ENCODE measurements at regions not wholly inside any gene's neighbourhood (a gene's known extent, or its start where the extent isn't known, plus 50 kb on each side); places are given as distances from the start of the nearest gene placed in this dataset.

DNA sequence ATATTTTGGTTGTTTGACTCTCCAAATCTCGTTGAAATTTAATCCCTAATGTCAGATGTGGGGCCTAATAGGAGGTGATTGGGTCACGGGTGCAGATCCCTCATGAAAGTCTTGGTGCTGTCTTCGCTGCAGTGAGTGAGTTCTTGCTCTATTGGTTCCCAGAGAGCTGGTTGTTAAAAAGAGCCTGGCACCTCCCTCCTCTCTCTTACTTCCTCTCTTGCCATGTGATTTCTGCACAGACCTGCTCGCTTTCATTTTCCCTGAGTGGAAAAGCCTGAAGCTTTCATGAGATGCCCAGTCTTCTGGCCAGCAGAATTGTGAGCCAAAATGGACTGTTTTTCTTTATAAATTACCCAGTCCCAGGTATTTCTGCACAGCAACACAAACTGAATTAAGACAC, 221.6 kb downstream of the MAT2B start (continued):
- TF ChIP-seq CSDC2 (CRISPR knock-in tag; IDR thresholded peaks at IDR 0.05): no peak
- TF ChIP-seq BACH2 (CRISPR knock-in tag; IDR thresholded peaks at IDR 0.05; ENCODE audit: borderline replicate concordance): no peak

DNA sequence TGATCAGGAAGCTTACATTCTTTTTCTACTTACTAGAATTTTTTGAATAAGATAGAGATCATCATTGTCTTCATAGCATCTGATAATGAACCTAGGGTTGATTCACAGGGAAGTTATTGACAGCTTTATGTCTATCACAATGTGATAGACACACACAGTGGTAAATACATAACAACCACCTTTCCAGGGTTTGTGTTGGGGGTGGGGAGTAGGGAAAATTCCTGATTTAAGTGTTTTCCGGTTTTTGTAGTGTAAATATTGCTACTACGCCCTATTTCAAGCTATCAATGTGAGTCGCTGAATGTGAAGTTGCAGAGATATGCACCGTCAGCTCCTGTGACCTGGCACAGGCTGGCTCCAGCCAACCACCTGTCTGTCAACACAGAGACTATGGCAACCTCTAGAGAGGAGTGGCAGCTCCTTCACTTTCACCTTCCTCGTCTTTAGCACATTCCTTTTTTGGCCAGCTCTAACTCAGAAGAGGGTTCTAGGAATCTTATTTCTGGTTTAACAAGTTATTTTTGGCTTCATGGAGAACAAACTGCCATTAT, 224.9 kb downstream of the MAT2B start:
- no peak for ATAC-seq
- TF ChIP-seq CSDC2 (CRISPR knock-in tag; IDR thresholded peaks at IDR 0.05) (no peak), PPARA (CRISPR knock-in tag; IDR thresholded peaks at IDR 0.05; ENCODE audit: borderline replicate concordance) (no peak), ZNF70 (CRISPR knock-in tag; IDR thresholded peaks at IDR 0.05) (no peak), ZNF565 (CRISPR knock-in tag; conservative IDR thresholded peaks at IDR 0.05; ENCODE audit: low read depth) (no peak), RARB (CRISPR knock-in tag; IDR thresholded peaks at IDR 0.05) (no peak), BACH2 (CRISPR knock-in tag; IDR thresholded peaks at IDR 0.05; ENCODE audit: borderline replicate concordance) (no peak)
- TF ChIP-seq, protein P1, sequence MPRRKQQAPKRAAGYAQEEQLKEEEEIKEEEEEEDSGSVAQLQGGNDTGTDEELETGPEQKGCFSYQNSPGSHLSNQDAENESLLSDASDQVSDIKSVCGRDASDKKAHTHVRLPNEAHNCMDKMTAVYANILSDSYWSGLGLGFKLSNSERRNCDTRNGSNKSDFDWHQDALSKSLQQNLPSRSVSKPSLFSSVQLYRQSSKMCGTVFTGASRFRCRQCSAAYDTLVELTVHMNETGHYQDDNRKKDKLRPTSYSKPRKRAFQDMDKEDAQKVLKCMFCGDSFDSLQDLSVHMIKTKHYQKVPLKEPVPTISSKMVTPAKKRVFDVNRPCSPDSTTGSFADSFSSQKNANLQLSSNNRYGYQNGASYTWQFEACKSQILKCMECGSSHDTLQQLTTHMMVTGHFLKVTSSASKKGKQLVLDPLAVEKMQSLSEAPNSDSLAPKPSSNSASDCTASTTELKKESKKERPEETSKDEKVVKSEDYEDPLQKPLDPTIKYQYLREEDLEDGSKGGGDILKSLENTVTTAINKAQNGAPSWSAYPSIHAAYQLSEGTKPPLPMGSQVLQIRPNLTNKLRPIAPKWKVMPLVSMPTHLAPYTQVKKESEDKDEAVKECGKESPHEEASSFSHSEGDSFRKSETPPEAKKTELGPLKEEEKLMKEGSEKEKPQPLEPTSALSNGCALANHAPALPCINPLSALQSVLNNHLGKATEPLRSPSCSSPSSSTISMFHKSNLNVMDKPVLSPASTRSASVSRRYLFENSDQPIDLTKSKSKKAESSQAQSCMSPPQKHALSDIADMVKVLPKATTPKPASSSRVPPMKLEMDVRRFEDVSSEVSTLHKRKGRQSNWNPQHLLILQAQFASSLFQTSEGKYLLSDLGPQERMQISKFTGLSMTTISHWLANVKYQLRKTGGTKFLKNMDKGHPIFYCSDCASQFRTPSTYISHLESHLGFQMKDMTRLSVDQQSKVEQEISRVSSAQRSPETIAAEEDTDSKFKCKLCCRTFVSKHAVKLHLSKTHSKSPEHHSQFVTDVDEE (CRISPR knock-in tag; IDR thresholded peaks at IDR 0.05): no peak

DNA sequence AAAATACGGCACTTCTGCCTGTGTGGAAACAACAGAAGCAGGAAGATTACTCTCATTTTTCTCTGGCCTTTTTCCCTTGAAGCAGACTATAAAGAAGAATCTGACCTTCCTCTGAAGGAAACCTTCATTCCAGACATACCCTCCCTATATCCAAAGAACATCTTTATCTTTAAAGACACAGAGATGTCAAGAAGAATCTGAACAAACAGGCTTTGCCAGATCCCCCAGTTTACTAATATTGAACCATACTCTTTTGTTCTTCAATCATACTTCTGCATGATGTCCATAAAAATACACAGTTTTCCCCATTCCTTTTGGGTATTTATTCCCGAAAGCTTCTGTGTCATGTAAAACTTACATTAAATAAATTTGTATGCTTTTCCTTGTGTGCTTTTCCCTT, 225.8 kb downstream of the MAT2B start:
- ATAC-seq: no peak
- TF ChIP-seq ARNTL (CRISPR knock-in tag; IDR thresholded peaks at IDR 0.05; ENCODE audit: borderline replicate concordance, low read depth) (no peak), ISL1 (CRISPR knock-in tag; IDR thresholded peaks at IDR 0.05) (no peak), ZFP30 (CRISPR knock-in tag; IDR thresholded peaks at IDR 0.05) (no peak), ZFP3 (CRISPR knock-in tag; IDR thresholded peaks at IDR 0.05) (no peak), ZNF565 (CRISPR knock-in tag; conservative IDR thresholded peaks at IDR 0.05; ENCODE audit: low read depth) (no peak), ZC3H10 (CRISPR knock-in tag; IDR thresholded peaks at IDR 0.05) (no peak), TCF4 (CRISPR knock-in tag; IDR thresholded peaks at IDR 0.05; ENCODE audit: borderline replicate concordance) (no peak), BACH2 (CRISPR knock-in tag; IDR thresholded peaks at IDR 0.05; ENCODE audit: borderline replicate concordance) (no peak), RARB (CRISPR knock-in tag; IDR thresholded peaks at IDR 0.05) (no peak), TOX (CRISPR knock-in tag; IDR thresholded peaks at IDR 0.05; ENCODE audit: borderline replicate concordance) (no peak), SNAI2 (CRISPR knock-in tag; IDR thresholded peaks at IDR 0.05) (no peak)
- TF ChIP-seq, protein P1 (CRISPR knock-in tag; IDR thresholded peaks at IDR 0.05): no peak
- TF ChIP-seq, protein P2, sequence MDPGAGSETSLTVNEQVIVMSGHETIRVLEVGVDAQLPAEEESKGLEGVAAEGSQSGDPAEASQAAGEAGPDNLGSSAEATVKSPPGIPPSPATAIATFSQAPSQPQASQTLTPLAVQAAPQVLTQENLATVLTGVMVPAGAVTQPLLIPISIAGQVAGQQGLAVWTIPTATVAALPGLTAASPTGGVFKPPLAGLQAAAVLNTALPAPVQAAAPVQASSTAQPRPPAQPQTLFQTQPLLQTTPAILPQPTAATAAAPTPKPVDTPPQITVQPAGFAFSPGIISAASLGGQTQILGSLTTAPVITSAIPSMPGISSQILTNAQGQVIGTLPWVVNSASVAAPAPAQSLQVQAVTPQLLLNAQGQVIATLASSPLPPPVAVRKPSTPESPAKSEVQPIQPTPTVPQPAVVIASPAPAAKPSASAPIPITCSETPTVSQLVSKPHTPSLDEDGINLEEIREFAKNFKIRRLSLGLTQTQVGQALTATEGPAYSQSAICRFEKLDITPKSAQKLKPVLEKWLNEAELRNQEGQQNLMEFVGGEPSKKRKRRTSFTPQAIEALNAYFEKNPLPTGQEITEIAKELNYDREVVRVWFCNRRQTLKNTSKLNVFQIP (CRISPR knock-in tag; IDR thresholded peaks at IDR 0.05; ENCODE audit: borderline replicate concordance, low read depth): no peak
- TF ChIP-seq, protein P3, sequence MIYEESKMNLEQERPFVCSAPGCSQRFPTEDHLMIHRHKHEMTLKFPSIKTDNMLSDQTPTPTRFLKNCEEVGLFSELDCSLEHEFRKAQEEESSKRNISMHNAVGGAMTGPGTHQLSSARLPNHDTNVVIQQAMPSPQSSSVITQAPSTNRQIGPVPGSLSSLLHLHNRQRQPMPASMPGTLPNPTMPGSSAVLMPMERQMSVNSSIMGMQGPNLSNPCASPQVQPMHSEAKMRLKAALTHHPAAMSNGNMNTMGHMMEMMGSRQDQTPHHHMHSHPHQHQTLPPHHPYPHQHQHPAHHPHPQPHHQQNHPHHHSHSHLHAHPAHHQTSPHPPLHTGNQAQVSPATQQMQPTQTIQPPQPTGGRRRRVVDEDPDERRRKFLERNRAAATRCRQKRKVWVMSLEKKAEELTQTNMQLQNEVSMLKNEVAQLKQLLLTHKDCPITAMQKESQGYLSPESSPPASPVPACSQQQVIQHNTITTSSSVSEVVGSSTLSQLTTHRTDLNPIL (CRISPR knock-in tag; IDR thresholded peaks at IDR 0.05; ENCODE audit: low read depth): no peak

DNA sequence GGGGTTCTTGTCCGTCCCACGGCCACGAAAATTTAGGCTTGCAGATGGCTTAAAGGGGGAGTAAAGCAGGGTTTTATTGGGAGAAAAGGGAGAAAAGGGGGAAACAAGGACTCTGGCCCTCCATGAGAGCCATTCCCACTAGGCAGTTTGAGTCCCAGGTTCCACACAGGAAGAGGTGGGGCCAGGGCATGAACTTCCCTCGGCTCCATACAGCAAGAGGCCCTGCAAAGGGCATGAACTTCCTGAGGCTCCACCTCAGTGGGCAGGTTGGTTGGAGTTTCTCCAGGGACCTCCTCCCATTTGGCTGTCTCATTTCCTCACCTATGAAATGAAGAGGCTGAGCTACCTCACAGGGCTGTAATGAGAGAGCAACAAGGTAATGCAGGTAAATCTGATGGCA, 229.7 kb downstream of the MAT2B start:
- ATAC-seq: no peak
- TF ChIP-seq, protein P4, sequence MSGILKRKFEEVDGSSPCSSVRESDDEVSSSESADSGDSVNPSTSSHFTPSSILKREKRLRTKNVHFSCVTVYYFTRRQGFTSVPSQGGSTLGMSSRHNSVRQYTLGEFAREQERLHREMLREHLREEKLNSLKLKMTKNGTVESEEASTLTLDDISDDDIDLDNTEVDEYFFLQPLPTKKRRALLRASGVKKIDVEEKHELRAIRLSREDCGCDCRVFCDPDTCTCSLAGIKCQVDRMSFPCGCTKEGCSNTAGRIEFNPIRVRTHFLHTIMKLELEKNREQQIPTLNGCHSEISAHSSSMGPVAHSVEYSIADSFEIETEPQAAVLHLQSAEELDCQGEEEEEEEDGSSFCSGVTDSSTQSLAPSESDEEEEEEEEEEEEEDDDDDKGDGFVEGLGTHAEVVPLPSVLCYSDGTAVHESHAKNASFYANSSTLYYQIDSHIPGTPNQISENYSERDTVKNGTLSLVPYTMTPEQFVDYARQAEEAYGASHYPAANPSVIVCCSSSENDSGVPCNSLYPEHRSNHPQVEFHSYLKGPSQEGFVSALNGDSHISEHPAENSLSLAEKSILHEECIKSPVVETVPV (CRISPR knock-in tag; IDR thresholded peaks at IDR 0.05): no peak
- no peak for TF ChIP-seq ZNF565 (CRISPR knock-in tag; conservative IDR thresholded peaks at IDR 0.05; ENCODE audit: low read depth)
- no peak for TF ChIP-seq CSDC2 (CRISPR knock-in tag; IDR thresholded peaks at IDR 0.05)
- TF ChIP-seq SNAI2 (CRISPR knock-in tag; IDR thresholded peaks at IDR 0.05): no peak
- TF ChIP-seq, protein P2 (CRISPR knock-in tag; IDR thresholded peaks at IDR 0.05; ENCODE audit: borderline replicate concordance, low read depth): no peak
- no peak for TF ChIP-seq GLIS3 (CRISPR knock-in tag; IDR thresholded peaks at IDR 0.05)
- TF ChIP-seq, protein P3 (CRISPR knock-in tag; IDR thresholded peaks at IDR 0.05; ENCODE audit: low read depth): no peak
- TF ChIP-seq ARNTL (CRISPR knock-in tag; IDR thresholded peaks at IDR 0.05; ENCODE audit: borderline replicate concordance, low read depth): no peak
- no peak for TF ChIP-seq ZFP3 (CRISPR knock-in tag; IDR thresholded peaks at IDR 0.05)

Data from SK-N-SH treated with all-trans-retinoic acid at 6 μM for 48 hours (cell line).